IMR-90 (cell line): ENCODE measurements at regions not wholly inside any gene's neighbourhood (a gene's known extent, or its start where the extent isn't known, plus 50 kb on each side); places are given as distances from the start of the nearest gene placed in this dataset.

ENCODE experiments used
- ATAC-seq: fragments of 200-7000 bp; cut with Tn5 transposase; 2 replicates; pipeline ENCODE4 v1.9.1; 2020; ENCODE audit warnings: low read depth, mild to moderate bottlenecking, moderate library complexity
- BruUV-seq: library from RNA; stranded (reverse); fragments of 400-500 nt; replicated peaks from 2 replicates; lab custom pipeline; 2021; lab: Mats Ljungman, UMichigan
- CTCF ChIA-PET: fragments of 300-600 bp; formaldehyde crosslinking; extraction: SDS; loops from one replicate; lab custom pipeline; 2021; ENCODE audit warnings: antibody characterized with exemption; lab: Yijun Ruan, JAX
- POLR2A ChIA-PET: fragments of 300-600 bp; sonication (Branson Sonifier 250); formaldehyde crosslinking; loops from one replicate; lab custom pipeline; 2022; ENCODE audit warnings: antibody characterized with exemption; ENCODE audit not compliant: unreplicated experiment; lab: Charles Lee
- DNase-seq: peaks from one replicate; pipeline ENCODE4 v3.0.0; 2013
- H2AFZ ChIP-seq: replicated peaks from 2 replicates; pipeline ENCODE3; 2013; ENCODE audit warnings: low read length, mild to moderate bottlenecking; ENCODE audit not compliant: poor library complexity
- H2AK5ac ChIP-seq: 2 replicates; pipeline ENCODE4 v1.6.1; 2013; ENCODE audit warnings: low read depth, low read length, inconsistent platforms
- H2AK9ac ChIP-seq: replicated peaks from 2 replicates; pipeline ENCODE3; 2013; ENCODE audit warnings: mild to moderate bottlenecking, low read depth, low read length, moderate library complexity; ENCODE audit not compliant: poor library complexity
- H2BK120ac ChIP-seq: 2 replicates; pipeline ENCODE4 v1.6.1; 2013; ENCODE audit warnings: low read depth, low read length, inconsistent platforms
- H2BK15ac ChIP-seq: 3 replicates; pipeline ENCODE4 v1.6.1; 2013; ENCODE audit warnings: low read depth, low read length, inconsistent platforms
- H2BK20ac ChIP-seq: 2 replicates; pipeline ENCODE4 v1.6.1; 2013; ENCODE audit warnings: low read depth, mild to moderate bottlenecking, inconsistent platforms, low read length, moderate library complexity
- H2BK5ac ChIP-seq: 2 replicates; pipeline ENCODE4 v1.6.1; 2013; ENCODE audit warnings: mild to moderate bottlenecking, low read depth, low read length, inconsistent platforms; ENCODE audit not compliant: poor library complexity, severe bottlenecking
- H3K14ac ChIP-seq: replicated peaks from 2 replicates; pipeline ENCODE4 v1.6.1; 2013; ENCODE audit warnings: low read depth, low read length, inconsistent platforms
- H3K18ac ChIP-seq: 2 replicates; pipeline ENCODE4 v1.6.1; 2013; ENCODE audit warnings: low read depth, low read length, control low read depth
- H3K23ac ChIP-seq: 2 replicates; pipeline ENCODE4 v1.6.1; 2013; ENCODE audit warnings: low read depth, low read length, inconsistent platforms
- H3K27ac ChIP-seq: 2 replicates; pipeline ENCODE4 v1.5.1; 2013; ENCODE audit warnings: mild to moderate bottlenecking, control low read depth, low read length; ENCODE audit not compliant: insufficient read depth
- H3K27me3 ChIP-seq: 2 replicates; pipeline ENCODE4 v1.6.1; 2013; ENCODE audit warnings: low read length; ENCODE audit not compliant: control insufficient read depth, insufficient read depth
- H3K36me3 ChIP-seq: 2 replicates; pipeline ENCODE4 v1.6.1; 2013; ENCODE audit warnings: low read length, mixed read lengths; ENCODE audit not compliant: control insufficient read depth, insufficient read depth
- H3K4ac ChIP-seq: 2 replicates; pipeline ENCODE4 v1.6.1; 2013; ENCODE audit warnings: low read depth, low read length, inconsistent platforms
- H3K4me1 ChIP-seq: 2 replicates; pipeline ENCODE4 v1.6.1; 2013; ENCODE audit warnings: low read length, mixed read lengths; ENCODE audit not compliant: control insufficient read depth, insufficient read depth
- H3K4me2 ChIP-seq: 2 replicates; pipeline ENCODE4 v1.6.1; 2013; ENCODE audit warnings: low read depth, mild to moderate bottlenecking, control low read depth, low read length, moderate library complexity
- H3K4me3 ChIP-seq: 2 replicates; pipeline ENCODE4 v1.5.1; 2013; ENCODE audit warnings: low read depth, mild to moderate bottlenecking, control low read depth, low read length, moderate library complexity; ENCODE audit not compliant: insufficient read depth
- H3K56ac ChIP-seq: 2 replicates; pipeline ENCODE4 v1.6.1; 2013; ENCODE audit warnings: low read length, inconsistent platforms; ENCODE audit not compliant: insufficient read depth; ENCODE audit errors: extremely low read depth
- H3K79me1 ChIP-seq, 2 experiments: 2 replicates each; pipeline ENCODE4 v1.6.1; 2013; ENCODE audit warnings: low read length in 2 of 2, inconsistent platforms in 1 of 2, low read depth in 1 of 2
- H3K9ac ChIP-seq: 2 replicates; pipeline ENCODE4 v1.6.1; 2013; ENCODE audit warnings: low read depth, low read length, control low read depth
- H3K9me1 ChIP-seq: 2 replicates; pipeline ENCODE4 v1.6.1; 2013; ENCODE audit warnings: low read length, inconsistent platforms; ENCODE audit not compliant: insufficient read depth
- H3K9me3 ChIP-seq: 2 replicates; pipeline ENCODE4 v1.6.1; 2013; ENCODE audit warnings: low read length; ENCODE audit not compliant: control insufficient read depth, insufficient read depth
- H4K20me1 ChIP-seq: 2 replicates; pipeline ENCODE4 v1.6.1; 2013; ENCODE audit warnings: low read length, inconsistent platforms; ENCODE audit not compliant: insufficient read depth
- H4K5ac ChIP-seq: 2 replicates; pipeline ENCODE4 v1.6.1; 2013; ENCODE audit warnings: mild to moderate bottlenecking, low read depth, low read length, control low read depth
- H4K8ac ChIP-seq, 2 experiments: 2 replicates each; pipeline ENCODE4 v1.6.1; 2013; ENCODE audit warnings: low read depth in 2 of 2, low read length in 2 of 2, control low read depth in 1 of 2, inconsistent platforms in 1 of 2
- H4K91ac ChIP-seq: 2 replicates; pipeline ENCODE4 v1.6.1; 2013; ENCODE audit warnings: low read depth, low read length, inconsistent platforms; ENCODE audit not compliant: insufficient read depth
- CEBPB ChIP-seq: IDR thresholded peaks from 2 replicates; pipeline ENCODE4 v1.6.1; 2012; ENCODE audit warnings: low read depth, low read length, improper control_type of control experiment
- FOS ChIP-seq: fragments of 150-350 bp; IDR thresholded peaks from 2 replicates; pipeline ENCODE4 v1.6.1; 2016; ENCODE audit warnings: low read depth, low read length
- RAD21 ChIP-seq: IDR thresholded peaks from 2 replicates; pipeline ENCODE4 v1.6.1; 2012; ENCODE audit warnings: low read length, improper control_type of control experiment
- RCOR1 ChIP-seq: IDR thresholded peaks from 2 replicates; pipeline ENCODE4 v1.6.1; 2012; ENCODE audit warnings: mild to moderate bottlenecking, low read length, improper control_type of control experiment; ENCODE audit not compliant: insufficient replicate concordance
- RFX5 ChIP-seq: IDR thresholded peaks from 2 replicates; pipeline ENCODE4 v1.8.0; 2012; ENCODE audit warnings: low read depth, mild to moderate bottlenecking, low read length, moderate library complexity
- dilution Hi-C: fragments of 300-500 bp; cut with HindIII; formaldehyde crosslinking; loops from one replicate; pipeline ENCODE4 v1.14.3; 2018; ENCODE audit warnings: low sequenced_read_pairs; ENCODE audit not compliant: unreplicated experiment
- in situ Hi-C: fragments of 300-500 bp; cut with MboI; formaldehyde crosslinking; loops from 3 replicates; pipeline ENCODE4 v1.14.3; 2019; ENCODE audit warnings: low sequenced_read_pairs, inconsistent platforms, mixed read lengths
- intact Hi-C: fragments of 100-400 bp; cut with micrococcal nuclease; formaldehyde crosslinking; loops from 2 replicates; pipeline ENCODE4 v1.10.0; 2022
- TF ChIP-seq, protein P1 (sequence below): fragments of 150-350 bp; IDR thresholded peaks from 2 replicates; pipeline ENCODE4 v1.6.1; 2016; ENCODE audit warnings: low read depth, mild to moderate bottlenecking, low read length, moderate library complexity, borderline replicate concordance
- TF ChIP-seq, protein P2 (sequence below): fragments of 150-350 bp; IDR thresholded peaks from 2 replicates; pipeline ENCODE4 v1.6.1; 2017; ENCODE audit warnings: mild to moderate bottlenecking, antibody characterized with exemption, low read length, low read depth

DNA sequence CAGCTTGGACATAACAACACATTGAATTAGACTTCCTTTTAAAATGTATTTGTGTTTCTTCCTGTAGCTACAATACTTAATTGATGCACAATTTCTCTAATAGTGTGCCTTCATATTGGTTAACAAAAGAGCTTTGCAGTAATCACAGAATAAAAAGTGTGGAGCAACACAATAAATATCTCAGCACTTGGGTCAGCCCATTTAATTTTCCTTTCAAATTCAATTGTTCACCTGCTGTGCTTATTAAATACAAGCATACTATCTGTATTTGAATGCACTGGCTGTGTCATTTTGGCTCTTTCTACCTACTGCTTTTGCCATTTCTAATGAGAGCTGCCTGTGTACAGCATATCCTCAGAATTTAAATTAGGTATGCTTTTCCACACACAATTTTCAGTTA, 1641.3 kb upstream of the SLC39A10 start:
- intact Hi-C loops = no loop called here
- in situ Hi-C loops = no loop called here
- no peak overlapping the region for H2BK5ac ChIP-seq
- no peaks in the 10 kb centered on the region for H3K27me3 ChIP-seq
- no peak overlapping the region for H2BK20ac ChIP-seq
- ChIA-PET CTCF (interaction anchor here (0.5 kb wide), 1 partner anchor 225 kb away, joined by 4 read pairs; no protein-coding TSS in a partner anchor), POLR2A (no interaction called here)
- H3K18ac ChIP-seq = no peak overlapping the region
- DNase-seq (no peak), ATAC-seq (no peak)
- H3K79me1 ChIP-seq = no peaks in the 10 kb centered on the region
- no peak overlapping the region for H2AFZ ChIP-seq
- H4K5ac ChIP-seq = no peak overlapping the region
- H4K20me1 ChIP-seq = no peaks in the 10 kb centered on the region
- TF ChIP-seq RAD21 (no peak), RCOR1 (no peak), FOS (no peak), CEBPB (no peak), RFX5 (no peak)
- TF ChIP-seq, protein P1, sequence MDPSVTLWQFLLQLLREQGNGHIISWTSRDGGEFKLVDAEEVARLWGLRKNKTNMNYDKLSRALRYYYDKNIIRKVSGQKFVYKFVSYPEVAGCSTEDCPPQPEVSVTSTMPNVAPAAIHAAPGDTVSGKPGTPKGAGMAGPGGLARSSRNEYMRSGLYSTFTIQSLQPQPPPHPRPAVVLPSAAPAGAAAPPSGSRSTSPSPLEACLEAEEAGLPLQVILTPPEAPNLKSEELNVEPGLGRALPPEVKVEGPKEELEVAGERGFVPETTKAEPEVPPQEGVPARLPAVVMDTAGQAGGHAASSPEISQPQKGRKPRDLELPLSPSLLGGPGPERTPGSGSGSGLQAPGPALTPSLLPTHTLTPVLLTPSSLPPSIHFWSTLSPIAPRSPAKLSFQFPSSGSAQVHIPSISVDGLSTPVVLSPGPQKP = no peak
- TF ChIP-seq, protein P2, sequence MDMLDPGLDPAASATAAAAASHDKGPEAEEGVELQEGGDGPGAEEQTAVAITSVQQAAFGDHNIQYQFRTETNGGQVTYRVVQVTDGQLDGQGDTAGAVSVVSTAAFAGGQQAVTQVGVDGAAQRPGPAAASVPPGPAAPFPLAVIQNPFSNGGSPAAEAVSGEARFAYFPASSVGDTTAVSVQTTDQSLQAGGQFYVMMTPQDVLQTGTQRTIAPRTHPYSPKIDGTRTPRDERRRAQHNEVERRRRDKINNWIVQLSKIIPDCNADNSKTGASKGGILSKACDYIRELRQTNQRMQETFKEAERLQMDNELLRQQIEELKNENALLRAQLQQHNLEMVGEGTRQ = no peak
- H3K9ac ChIP-seq = no peak overlapping the region
- BruUV-seq = no TSS peak
- H3K4ac ChIP-seq = no peak overlapping the region
- H3K4me3 ChIP-seq = no peak overlapping the region
- no peak overlapping the region for H2BK120ac ChIP-seq
- no peak overlapping the region for H3K23ac ChIP-seq
- H3K14ac ChIP-seq = no peak overlapping the region
- no peaks in the 10 kb centered on the region for H3K9me1 ChIP-seq
- no peak overlapping the region for H3K56ac ChIP-seq
- no peaks in the 10 kb centered on the region for H3K4me1 ChIP-seq
- H2BK15ac ChIP-seq = no peak overlapping the region
- H3K9me3 ChIP-seq = peaks cover 10% of the 10 kb centered on the region
- no peak overlapping the region for H4K8ac ChIP-seq
- H3K36me3 ChIP-seq = no peaks in the 10 kb centered on the region
- no peak overlapping the region for H3K27ac ChIP-seq
- dilution Hi-C loops = no loop called here
- no peak overlapping the region for H2AK5ac ChIP-seq
- H2AK9ac ChIP-seq = no peak overlapping the region
- H4K91ac ChIP-seq = no peak overlapping the region
- no peak overlapping the region for H3K4me2 ChIP-seq
